GM18517 (cell line): ENCODE measurements at regions not wholly inside any gene's neighbourhood (a gene's known extent, or its start where the extent isn't known, plus 50 kb on each side); places are given as distances from the start of the nearest gene placed in this dataset.
"Not testable (repeated sequence)": the region's sequence is repeated elsewhere in the genome, so short reads cannot be mapped to it uniquely, and the experiment has no call there.

Source experiments
- ATAC-seq: cut with Tn5 transposase; IDR thresholded peaks from one replicate; pipeline ENCODE4 v1.9.1; 2021; ENCODE audit warnings: mild to moderate bottlenecking, moderate library complexity; ENCODE audit not compliant: unreplicated experiment

DNA sequence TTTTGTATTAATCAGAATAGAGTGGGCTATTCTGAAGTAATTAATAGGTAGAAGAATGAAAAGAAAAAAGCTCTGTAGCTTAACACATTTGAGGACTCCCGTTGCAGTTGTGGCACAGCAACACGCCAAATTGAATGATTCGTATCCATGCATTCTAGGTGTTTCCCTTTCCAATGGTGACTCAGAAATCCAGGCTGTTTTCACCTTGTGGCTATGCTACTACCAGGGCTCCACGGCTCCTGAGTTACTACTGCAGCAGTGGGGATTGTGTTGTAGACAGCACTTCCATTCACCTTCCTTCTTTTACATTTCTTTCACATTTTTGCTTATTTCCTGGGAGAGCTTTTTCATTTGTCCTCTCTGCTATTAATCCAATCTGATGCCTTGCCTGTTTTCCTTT, 1616.4 kb downstream of the CDH8 start:
- no peak for ATAC-seq

DNA sequence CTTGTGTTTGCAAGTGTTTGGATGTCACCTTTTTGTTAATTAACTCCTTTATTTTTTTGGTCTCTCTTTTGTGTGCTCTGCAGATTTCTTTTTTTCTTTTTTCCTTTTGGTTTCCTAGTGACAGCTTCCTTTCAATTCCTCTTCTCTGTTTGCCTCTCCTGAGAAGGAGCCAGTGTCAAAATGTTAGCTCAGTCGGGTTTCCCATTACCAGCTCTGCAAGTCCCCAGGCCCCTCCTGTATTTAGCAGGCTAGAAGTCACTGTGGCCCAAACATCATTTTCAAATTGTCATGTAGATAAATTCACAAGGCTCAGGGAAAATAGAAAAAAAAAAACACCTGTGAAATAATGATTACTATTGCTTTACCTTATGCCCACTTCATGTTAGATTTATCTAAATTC, 1621.6 kb downstream of the CDH8 start:
- no peak for ATAC-seq

DNA sequence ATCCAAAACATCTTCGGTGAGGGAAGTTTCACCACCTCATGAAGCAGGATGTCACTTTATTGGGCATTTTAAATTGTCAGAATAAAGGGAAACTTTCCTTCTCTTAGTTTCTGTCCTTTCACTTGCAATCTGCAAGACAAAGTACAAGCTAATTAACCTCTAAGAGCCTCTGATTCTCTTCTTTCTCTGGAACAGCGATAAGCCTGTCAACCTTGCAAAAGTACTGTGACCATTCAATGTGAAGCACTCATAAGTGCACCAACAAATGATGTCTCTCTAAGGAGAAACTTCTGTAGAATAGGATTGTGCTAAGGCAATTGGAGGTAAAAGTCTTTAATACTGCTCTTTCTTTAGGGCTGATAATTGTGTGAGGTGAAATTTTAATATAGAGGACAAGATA, 1622.3 kb downstream of the CDH8 start:
- ATAC-seq: no peak

GRCh38 chr16:60407606-60408005, 1628.6 kb downstream of the CDH8 start:
- no peak for ATAC-seq

DNA sequence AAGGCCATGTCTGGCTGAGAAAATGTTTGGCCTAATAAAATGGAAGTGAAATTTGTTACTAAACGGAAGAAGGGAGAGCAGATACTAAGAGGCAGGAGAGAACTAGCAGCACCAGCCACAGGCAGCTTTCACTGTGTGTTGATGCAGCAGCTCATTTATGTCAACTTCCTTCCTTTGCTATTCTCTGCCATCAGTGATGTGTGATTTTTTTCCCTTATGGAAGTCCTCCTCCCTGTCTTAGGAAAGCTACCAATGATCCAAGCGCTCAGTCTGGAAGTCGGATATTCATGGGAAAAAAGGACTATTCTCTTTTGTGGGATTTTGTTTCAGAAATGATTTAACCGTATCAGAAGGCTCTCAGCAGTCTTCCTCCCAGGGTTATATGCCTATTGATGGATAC, 1629.2 kb downstream of the CDH8 start:
- ATAC-seq: no peak

DNA sequence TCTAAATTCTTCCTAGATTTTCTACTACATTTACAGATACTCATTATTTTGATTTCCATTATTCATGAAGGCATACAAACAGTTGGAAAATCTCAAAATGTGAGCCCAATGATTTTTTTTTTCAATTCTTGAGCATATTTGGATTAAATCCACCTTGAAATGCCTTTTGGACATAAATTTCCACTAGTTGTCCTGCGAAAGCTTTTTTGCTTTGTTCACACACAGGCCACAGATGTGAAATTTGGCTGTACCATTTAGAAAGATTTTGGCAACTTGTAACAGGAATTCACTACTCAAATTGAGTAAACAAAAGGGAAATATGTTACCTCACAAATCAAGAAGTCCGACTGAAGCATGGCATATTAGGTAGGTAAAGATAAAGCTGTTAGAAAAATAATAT, 1631.0 kb downstream of the CDH8 start:
- no peak for ATAC-seq

GRCh38 chr16:60404401-60404800, 1631.8 kb downstream of the CDH8 start:
- no peak for ATAC-seq

GRCh38 chr16:60402941-60403340, 1633.3 kb downstream of the CDH8 start:
- not testable (repeated sequence) for ATAC-seq

GRCh38 chr16:60392380-60392779, 1643.9 kb downstream of the CDH8 start:
- ATAC-seq: no peak

DNA sequence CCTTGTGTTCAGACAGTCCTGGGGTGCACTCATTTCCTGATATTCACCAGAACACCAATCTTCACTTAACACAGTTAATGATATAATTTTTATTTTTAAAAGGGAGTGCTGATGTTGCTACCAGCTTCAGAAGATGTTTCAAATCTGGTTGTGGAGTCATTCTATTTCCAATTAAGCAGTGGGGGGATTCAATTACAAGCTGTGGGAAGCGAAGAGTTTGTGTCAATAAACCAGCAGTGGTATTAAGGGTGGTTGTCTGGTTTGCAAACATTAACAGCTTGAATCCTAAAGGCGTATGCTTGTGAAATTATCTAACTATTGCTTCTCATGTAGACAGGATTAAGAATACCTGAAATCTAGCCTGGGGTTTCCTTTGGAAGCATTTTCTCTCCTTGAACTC, 1637.5 kb upstream of the GOT2 start:
- no peak for ATAC-seq

GRCh38 chr16:60367739-60368138, 1633.6 kb upstream of the GOT2 start:
- ATAC-seq: no peak

DNA sequence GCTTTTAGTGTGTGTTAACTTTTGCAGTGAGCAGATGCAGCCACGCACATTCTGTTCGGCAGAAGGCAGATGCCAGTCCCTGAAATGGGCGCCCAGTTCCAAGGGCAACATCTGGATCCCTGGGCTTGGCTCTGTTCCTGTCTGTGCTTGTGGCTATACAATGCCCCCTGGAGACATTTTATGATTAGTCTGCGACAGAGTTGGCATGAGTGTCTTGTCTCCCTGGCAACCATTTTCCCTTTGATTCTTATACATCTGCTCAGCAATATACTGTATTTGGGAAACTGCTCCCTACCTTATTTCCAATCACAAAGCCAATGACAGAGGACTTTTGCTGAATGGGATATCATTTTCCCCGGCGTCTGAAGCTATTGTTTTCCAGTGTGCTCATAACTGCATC, 1629.5 kb upstream of the GOT2 start:
- ATAC-seq: no peak

DNA sequence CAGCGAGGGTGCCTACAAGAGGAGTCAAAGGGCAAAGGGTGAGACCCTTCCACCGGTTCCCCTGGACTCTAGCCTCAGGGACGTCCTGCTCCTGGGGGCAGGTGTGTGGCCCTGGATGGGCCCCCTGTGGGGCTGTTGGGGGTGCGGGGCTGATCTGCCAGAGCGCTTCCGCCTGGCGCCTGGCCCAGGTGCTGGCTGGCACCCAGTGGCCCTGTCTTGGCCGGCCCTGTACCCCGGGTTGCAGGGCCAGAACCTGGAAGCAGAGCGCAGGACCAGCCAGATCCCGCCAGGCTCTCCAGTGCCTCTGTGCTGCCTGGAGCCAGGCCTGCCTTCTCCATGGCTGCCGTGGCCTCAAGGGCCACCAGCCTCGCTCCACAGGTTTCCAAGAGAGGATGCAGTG, 1625.8 kb upstream of the GOT2 start:
- ATAC-seq: not testable (repeated sequence)

- ATAC-seq: not testable (repeated sequence)
Measured at GRCh38 chr16:60359412-60359811, 1625.3 kb upstream of the GOT2 start.

GRCh38 chr16:60357876-60358522, 1623.9 kb upstream of the GOT2 start:
- not testable (repeated sequence) for ATAC-seq

- no peak for ATAC-seq
Measured at GRCh38 chr16:60346256-60346655, 1612.1 kb upstream of the GOT2 start.

- ATAC-seq: no peak
Measured at GRCh38 chr16:60337671-60338070, 1603.6 kb upstream of the GOT2 start.

DNA sequence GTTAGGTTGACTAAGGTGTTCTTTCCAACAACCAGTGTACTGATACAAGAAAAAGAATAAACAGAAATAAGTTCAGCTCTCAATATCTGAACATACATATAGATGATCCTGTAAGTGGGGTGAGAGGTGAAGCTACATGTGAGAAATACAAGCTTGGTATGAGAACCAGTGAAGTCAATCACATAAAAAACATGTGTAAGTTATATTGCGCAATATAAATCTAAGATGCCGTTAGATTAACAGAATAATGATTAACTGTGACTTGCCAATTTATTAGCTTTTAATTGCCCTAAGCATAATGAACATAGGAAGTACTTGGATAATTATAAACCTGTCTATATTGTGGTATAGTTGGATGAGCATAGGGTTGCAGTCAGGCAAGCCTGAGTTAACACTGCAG, 1597.1 kb upstream of the GOT2 start:
- ATAC-seq: no peak

DNA sequence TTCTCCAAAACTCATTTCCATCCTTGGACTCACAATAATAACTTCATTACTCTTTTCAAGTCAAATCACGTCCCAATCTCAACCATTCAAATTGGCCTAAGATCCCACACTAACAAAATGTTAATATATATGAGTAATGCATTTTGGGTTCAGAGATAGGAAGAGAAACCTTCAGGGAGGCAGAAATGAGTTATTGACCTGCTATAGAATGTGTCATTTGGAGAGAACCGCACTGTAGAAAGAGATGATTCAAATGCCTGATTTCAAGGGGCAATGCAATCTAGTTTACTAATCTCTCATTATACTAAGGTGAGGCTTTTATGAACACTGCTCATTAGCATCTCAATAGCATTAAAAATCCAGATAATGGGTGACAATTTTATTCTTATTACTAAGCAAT, 1595.0 kb upstream of the GOT2 start:
- no peak for ATAC-seq

DNA sequence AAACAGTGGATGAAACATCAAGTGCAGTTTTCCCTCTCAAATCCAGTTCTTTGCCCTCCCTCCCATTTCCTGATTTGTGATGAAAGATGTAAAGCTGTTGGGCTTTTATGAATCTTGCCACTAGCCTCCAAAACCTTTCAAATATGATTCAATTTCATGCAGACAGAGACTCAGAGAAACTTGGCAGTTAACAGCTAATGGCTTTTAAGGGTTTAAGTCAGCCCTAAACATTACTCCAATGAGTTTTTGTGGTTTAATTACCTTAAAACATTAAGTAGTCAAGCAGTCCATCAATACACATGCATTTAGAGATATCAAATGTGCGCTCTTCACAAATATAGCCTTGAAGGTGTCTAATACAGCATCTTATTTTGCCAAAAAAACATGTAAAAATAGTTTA, 1594.0 kb upstream of the GOT2 start:
- ATAC-seq: no peak

- no peak for ATAC-seq
Measured at GRCh38 chr16:60318486-60318885, 1584.4 kb upstream of the GOT2 start.

GRCh38 chr16:60310846-60311445, 1576.8 kb upstream of the GOT2 start:
- no peak for ATAC-seq

- no peak for ATAC-seq
Measured at GRCh38 chr16:60304720-60305119, 1570.6 kb upstream of the GOT2 start.
